Left colon (tissue), 2 donors: ENCODE measurements at regions not wholly inside any gene's neighbourhood (a gene's known extent, or its start where the extent isn't known, plus 50 kb on each side); places are given as distances from the start of the nearest gene placed in this dataset.
"Not testable (repeated sequence)": the region's sequence is repeated elsewhere in the genome, so short reads cannot be mapped to it uniquely, and the experiment has no call there.

Source experiments
- ATAC-seq: fragments of 200-7000 bp; cut with Tn5 transposase; one replicate; pipeline ENCODE4 v1.9.1; 2020; ENCODE audit warnings: mild to moderate bottlenecking, moderate library complexity
- DNase-seq, 2 donors: peaks; one replicate each; pipeline ENCODE4 v3.0.0-alpha.2; 2020
- intact Hi-C, 2 donors: fragments of 100-400 bp; cut with DNase I in 1 of 2; cut with micrococcal nuclease in 1 of 2; formaldehyde crosslinking; loops; one replicate each; pipeline versions ENCODE4 v1.11.2 to v1.14.0; 2022; cut with DNase I, micrococcal nuclease
- donor health status: DM: no; HTN: no; CAD: no.
- donor health status: DM: yes; HTN: yes; CAD: no.

GRCh38 chr1:105359457-105359856, 1609.8 kb downstream of the AMY1C start:
- no peak for ATAC-seq
- intact Hi-C loops: no loop called here
- DNase-seq: no peak

DNA sequence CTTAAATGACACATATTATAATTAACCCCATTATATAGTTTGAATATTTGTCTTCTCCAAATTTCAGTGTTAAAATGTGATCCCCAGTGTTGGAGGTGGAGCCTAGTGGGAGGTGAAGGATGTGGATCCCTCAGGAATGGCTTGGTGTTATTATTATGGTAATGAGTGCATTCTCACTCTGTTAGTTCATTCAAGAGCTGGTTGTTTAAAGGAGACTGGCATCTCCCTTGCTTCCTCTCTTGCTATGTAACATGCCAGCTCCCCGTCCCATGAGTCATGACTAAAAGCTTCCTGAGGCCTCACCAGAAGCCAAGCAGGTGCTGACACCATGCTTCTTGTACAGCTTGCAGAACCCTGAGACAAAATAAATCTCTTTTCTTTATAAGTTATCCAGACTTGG, 1612.7 kb downstream of the AMY1C start:
- ATAC-seq (no peak), DNase-seq (no peak)
- intact Hi-C loops: no loop called here

DNA sequence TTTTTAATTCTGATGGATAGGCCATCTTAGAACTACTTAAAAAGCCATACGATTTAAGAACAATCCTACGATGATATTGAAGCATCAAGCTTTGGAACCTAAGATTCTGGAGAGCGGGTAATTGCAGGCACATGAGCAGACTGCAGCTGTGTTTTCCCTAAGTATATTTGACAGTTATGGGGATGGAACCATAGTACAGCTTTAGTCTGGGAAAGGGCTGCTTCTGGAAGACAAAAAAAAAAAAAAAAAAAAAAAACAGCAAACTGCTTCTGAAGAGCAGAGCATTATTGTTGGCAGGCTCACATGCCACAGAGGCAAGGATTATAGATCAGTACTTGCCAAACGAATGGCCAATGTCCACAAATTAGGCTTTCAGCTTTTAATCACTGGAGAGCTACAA, 1618.7 kb downstream of the AMY1C start:
- DNase-seq (no peak), ATAC-seq (no peak)
- intact Hi-C loops: no loop called here

- intact Hi-C loops: no loop called here
- DNase-seq: no peak
- ATAC-seq: no peak
Observed at GRCh38 chr1:105373681-105374080, 1624.0 kb downstream of the AMY1C start.

DNA sequence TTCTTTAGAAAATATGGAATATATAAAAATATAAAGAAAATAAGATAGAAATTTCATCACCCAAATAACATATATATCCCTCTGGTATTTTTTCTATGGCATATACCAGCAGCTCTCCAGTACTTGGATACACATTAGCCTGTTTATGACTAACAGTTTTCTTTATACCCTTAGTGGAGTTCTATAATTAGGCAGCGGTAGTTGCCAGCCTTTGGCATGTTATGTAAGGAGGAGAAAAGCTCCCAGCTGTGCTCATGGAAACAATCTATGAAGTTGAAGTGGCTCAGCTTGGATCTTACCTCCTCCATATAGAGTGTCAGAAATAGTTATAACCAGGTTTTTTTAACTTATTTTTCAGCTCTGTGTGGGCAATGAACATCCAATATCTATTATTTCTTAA, 1636.8 kb downstream of the AMY1C start:
- intact Hi-C loops: no loop called here
- DNase-seq (no peak), ATAC-seq (no peak)

GRCh38 chr1:105396001-105396400, 1646.3 kb downstream of the AMY1C start:
- intact Hi-C loops: no loop called here
- DNase-seq (no peak), ATAC-seq (no peak)

DNA sequence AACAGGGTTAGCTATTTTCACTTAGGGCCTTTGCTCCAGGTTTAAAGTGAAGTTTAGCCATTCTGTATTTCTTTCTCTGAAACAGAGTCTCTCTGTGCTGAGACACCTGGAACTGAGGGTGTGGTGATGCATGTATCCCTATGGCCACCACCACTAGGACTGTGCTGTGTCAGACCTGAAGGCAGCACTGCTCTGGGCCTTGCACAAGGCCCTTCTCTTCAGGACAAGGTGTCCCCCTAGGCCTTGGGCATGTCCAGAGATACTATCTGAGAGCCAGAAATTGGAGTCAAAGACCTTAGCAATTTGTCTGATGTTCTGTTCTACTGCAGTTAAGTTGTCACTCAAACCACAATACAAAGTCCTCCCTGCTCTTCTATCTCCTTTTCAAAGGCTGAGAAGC, 1649.2 kb downstream of the AMY1C start:
- no peak for DNase-seq
- intact Hi-C loops: no loop called here
- no peak for ATAC-seq

GRCh38 chr1:105399716-105400115, 1650.0 kb downstream of the AMY1C start:
- intact Hi-C loops: no loop called here
- DNase-seq (no peak), ATAC-seq (no peak)

DNA sequence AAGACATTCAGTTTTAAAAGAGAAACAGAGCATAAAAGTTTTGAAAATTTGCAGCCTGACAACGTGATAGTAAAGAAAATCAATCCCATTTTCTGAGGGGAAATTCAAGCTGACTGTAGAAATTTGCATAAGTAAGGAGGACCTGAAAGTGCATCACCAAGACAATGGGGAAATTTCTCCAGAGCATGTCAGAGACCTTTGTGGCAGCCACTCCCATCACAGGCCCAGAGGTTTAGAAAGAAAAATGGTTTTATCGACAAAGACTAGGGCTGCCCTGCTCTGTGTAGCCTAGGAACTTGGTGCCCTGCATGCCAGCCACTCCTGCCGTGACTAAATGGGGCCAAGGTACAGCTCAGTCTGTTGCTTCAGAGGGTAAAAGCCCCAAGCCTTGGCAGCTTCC, 1640.2 kb upstream of the PRMT6 start:
- intact Hi-C loops: no loop called here
- DNase-seq: no peak
- ATAC-seq: no peak

DNA sequence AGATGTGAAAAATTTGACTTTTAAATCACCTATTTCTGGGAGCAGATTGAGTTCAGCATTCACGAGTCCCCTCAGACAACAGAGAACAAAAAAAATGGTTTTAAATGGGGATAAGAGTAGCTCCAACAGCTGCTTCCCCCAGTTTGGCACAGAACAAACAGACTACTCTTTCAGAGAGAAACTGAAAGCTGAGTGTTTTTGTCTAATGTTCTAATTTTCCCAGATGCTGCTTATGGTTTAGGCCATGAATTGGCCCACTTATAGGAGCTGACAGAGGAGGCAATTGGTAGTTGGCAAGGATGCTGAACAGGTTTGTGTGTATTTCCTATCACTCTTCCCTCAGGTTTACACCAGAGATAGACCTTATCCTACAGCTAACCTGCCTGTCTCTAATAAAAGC, 1637.4 kb upstream of the PRMT6 start:
- DNase-seq (no peak), ATAC-seq (no peak)
- intact Hi-C loops: no loop called here

DNA sequence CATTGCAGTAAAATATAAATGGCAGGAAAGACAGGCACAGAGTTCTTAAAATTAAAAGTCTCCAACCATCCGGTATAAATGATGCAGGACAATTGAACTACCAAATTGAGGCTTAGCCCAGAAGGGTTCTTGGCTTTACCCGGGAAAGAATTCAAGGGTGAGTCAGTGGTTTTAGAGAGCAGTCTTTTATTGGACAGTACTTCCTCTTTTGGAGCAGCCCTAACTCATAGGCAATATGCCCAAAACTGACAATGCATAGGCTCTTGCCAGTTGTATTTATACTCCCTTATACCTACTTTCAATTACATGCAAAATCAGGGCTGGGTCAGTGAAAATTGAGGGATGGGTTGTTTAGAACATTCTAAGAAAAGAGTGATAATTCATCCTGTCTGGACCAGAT, 1628.9 kb upstream of the PRMT6 start:
- ATAC-seq (no peak), DNase-seq (no peak)
- intact Hi-C loops: no loop called here

- ATAC-seq: no peak
- no peak for DNase-seq
- intact Hi-C loops: no loop called here
Observed at GRCh38 chr1:105436589-105437259, 1619.8 kb upstream of the PRMT6 start.

GRCh38 chr1:105437847-105438246, 1618.6 kb upstream of the PRMT6 start:
- intact Hi-C loops: no loop called here
- ATAC-seq: no peak

DNA sequence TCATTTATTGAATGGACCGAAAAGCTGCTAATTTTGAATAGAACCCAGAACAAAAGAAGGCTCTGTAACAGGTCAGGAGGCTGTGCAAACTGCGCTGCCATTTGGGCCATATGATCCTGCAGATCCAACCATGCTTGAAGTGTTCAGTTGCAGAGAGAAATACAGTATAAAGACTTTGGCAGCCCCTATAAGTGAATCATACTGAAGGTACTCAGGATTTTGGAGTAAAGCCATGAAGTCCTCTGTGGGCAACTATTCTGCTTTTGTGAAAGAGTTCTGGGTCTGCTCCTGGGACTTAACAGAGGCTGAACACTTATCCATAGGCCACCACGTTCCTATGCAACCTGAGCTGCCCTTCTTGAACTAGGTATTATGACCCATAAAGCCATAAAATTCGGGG, 1613.6 kb upstream of the PRMT6 start:
- no peak for DNase-seq
- no peak for ATAC-seq
- intact Hi-C loops: no loop called here

More at GRCh38 chr1:105437847-105438246, 1618.6 kb upstream of the PRMT6 start:
- no peak for DNase-seq

- intact Hi-C loops: no loop called here
- no peak for ATAC-seq
- DNase-seq: no peak
Observed at GRCh38 chr1:105459759-105460158, 1596.7 kb upstream of the PRMT6 start.

DNA sequence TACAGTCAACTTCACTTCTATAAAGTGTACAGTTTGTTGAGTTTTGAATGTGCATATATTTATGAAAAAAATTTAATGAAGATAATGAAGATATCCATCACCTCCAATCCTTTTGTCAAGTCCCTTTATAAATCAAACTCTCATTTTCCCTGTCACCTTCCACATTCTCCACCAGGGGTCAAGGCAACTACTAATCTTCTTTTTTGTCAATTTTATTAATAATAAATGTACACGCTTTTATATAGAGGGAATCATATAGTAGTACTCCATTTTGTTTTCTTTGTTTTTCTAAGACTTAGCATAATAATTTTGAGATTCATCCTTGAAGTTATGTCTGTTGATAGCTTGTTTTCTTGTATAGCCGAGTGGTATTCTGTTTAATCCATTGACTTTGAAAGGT, 1594.2 kb upstream of the PRMT6 start:
- intact Hi-C loops: no loop called here
- ATAC-seq (no peak), DNase-seq (no peak)

- intact Hi-C loops: no loop called here
- ATAC-seq: no peak
- DNase-seq: no peak
Observed at GRCh38 chr1:105467549-105467948, 1588.9 kb upstream of the PRMT6 start.

DNA sequence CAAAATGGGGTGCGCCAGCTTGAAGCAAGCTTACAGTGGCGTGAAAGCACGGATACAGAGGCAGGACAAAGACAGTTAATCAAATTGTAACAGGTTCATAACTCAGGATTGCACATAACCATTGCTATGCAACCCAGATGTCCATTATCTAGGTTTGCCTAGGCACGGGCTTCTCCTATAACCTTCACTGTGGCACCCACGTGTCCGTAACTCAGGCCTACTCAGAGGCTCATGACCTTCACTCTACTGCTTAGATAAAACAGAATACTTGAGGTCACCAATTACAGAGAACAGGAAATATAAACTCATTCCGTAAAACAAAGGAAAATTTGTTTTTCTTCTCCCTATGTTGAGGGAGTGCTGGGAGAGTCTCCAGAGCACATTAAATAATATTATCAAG, 1585.9 kb upstream of the PRMT6 start:
- intact Hi-C loops, DNase-seq, ATAC-seq: not testable (repeated sequence)

- intact Hi-C loops: no loop called here
- DNase-seq (no peak), ATAC-seq (no peak)
Observed at GRCh38 chr1:105483436-105483835, 1573.0 kb upstream of the PRMT6 start.

- intact Hi-C loops: no loop called here
- DNase-seq (no peak), ATAC-seq (no peak)
Observed at GRCh38 chr1:105485207-105485606, 1571.3 kb upstream of the PRMT6 start.

- intact Hi-C loops: no loop called here
- DNase-seq (no peak), ATAC-seq (no peak)
Observed at GRCh38 chr1:105492921-105493320, 1563.6 kb upstream of the PRMT6 start.

DNA sequence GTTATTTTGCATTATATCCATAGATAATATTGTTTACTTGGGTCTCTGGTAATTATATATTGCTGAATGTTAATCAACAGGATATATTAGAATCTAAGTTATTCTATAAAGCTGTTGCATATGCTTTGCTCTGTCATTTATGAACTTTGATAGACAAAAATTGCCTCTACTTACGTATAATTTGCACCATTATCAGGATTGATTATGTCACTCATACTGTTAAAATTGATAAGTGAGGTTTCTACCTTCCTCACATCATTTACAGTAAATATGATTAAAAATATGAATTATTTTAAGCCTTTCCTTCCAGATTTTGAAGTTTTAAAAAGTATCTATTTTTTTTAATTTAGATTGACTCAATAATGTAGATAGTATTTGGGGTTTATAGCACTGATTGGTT, 1540.4 kb upstream of the PRMT6 start:
- intact Hi-C loops: no loop called here
- ATAC-seq (no peak), DNase-seq (no peak)
